Caco-2 (cell line): ENCODE measurements at regions not wholly inside any gene's neighbourhood (a gene's known extent, or its start where the extent isn't known, plus 50 kb on each side); places are given as distances from the start of the nearest gene placed in this dataset.

ENCODE experiments used
- BruUV-seq: library from RNA; stranded (reverse); fragments of 400-500 nt; replicated peaks from 2 replicates; lab custom pipeline; 2021; lab: Mats Ljungman, UMichigan
- CTCF ChIA-PET: fragments of 300-600 bp; sonication (Branson Sonifier 250); formaldehyde crosslinking; loops from one replicate; lab custom pipeline; 2022; ENCODE audit warnings: antibody characterized with exemption; lab: Charles Lee
- POLR2A ChIA-PET: fragments of 300-600 bp; sonication (Branson Sonifier 250); formaldehyde crosslinking; loops from one replicate; lab custom pipeline; 2022; ENCODE audit warnings: antibody characterized with exemption; lab: Charles Lee
- DNase-seq, 2 experiments: peaks; one replicate each; pipeline versions ENCODE4 v3.0.0 to v3.0.0-alpha.2; 2020 to 2022
- H3K27me3 ChIP-seq: replicated peaks from 2 replicates; pipeline ENCODE4 v1.6.0; 2011; ENCODE audit warnings: low read length; ENCODE audit not compliant: control insufficient read depth, insufficient read depth
- H3K36me3 ChIP-seq: 2 replicates; pipeline ENCODE4 v1.5.1; 2011; ENCODE audit warnings: low read length; ENCODE audit not compliant: control insufficient read depth, insufficient read depth
- H3K4me1 ChIP-seq: fragments of 250-450 bp; sonication (Bioruptor Pico); 2 replicates; pipeline ENCODE4 v1.5.1; 2020; ENCODE audit warnings: mild to moderate bottlenecking
- H3K4me3 ChIP-seq: 2 replicates; pipeline ENCODE4 v1.5.1; 2011; ENCODE audit warnings: low read depth, mild to moderate bottlenecking, control low read depth, low read length
- H3K9me3 ChIP-seq: fragments of 250-450 bp; sonication (Bioruptor Pico); 2 replicates; pipeline ENCODE4 v1.5.1; 2020; ENCODE audit warnings: mild to moderate bottlenecking, moderate library complexity
- H3K27ac Mint-ChIP-seq: one replicate; pipeline ENCODE4 v1.8.0; 2022; ENCODE audit warnings: mixed read lengths; ENCODE audit not compliant: unreplicated experiment
- H3K27me3 Mint-ChIP-seq: one replicate; pipeline ENCODE4 v1.8.0; 2022; ENCODE audit warnings: mixed read lengths; ENCODE audit not compliant: insufficient read depth, unreplicated experiment
- H3K36me3 Mint-ChIP-seq: one replicate; pipeline ENCODE4 v1.8.0; 2022; ENCODE audit warnings: mild to moderate bottlenecking, mixed read lengths; ENCODE audit not compliant: insufficient read depth, unreplicated experiment
- H3K4me1 Mint-ChIP-seq: one replicate; pipeline ENCODE4 v1.8.0; 2022; ENCODE audit warnings: low read depth, mixed read lengths; ENCODE audit not compliant: unreplicated experiment
- H3K4me3 Mint-ChIP-seq: one replicate; pipeline ENCODE4 v1.8.0; 2022; ENCODE audit warnings: mild to moderate bottlenecking, moderate library complexity, mixed read lengths; ENCODE audit not compliant: unreplicated experiment
- H3K9me3 Mint-ChIP-seq: one replicate; pipeline ENCODE4 v1.8.0; 2022; ENCODE audit warnings: mixed read lengths; ENCODE audit not compliant: unreplicated experiment
- intact Hi-C: fragments of 100-400 bp; cut with micrococcal nuclease; formaldehyde crosslinking; loops from one replicate; pipeline ENCODE4 v1.10.0; 2022; ENCODE audit not compliant: unreplicated experiment
- TF ChIP-seq, protein P1 (sequence below), 2 experiments: fragments of 200-600 bp in 1 of 2; IDR thresholded peaks; 1 replicate in 1 of 2; 2 replicates in 1 of 2; pipeline versions ENCODE4 v1.5.1 to v1.8.0; 2011 to 2022; ENCODE audit warnings: antibody characterized with exemption in 1 of 2, control low read depth in 1 of 2, inconsistent platforms in 1 of 2, low read depth in 1 of 2, low read length in 1 of 2, mild to moderate bottlenecking in 1 of 2, moderate library complexity in 1 of 2; ENCODE audit not compliant: insufficient read depth in 1 of 2, severe bottlenecking in 1 of 2, unreplicated experiment in 1 of 2

GRCh38 chr1:55831759-55832158 is 616.6 kb upstream of the USP24 start:
- TF ChIP-seq, protein P1, sequence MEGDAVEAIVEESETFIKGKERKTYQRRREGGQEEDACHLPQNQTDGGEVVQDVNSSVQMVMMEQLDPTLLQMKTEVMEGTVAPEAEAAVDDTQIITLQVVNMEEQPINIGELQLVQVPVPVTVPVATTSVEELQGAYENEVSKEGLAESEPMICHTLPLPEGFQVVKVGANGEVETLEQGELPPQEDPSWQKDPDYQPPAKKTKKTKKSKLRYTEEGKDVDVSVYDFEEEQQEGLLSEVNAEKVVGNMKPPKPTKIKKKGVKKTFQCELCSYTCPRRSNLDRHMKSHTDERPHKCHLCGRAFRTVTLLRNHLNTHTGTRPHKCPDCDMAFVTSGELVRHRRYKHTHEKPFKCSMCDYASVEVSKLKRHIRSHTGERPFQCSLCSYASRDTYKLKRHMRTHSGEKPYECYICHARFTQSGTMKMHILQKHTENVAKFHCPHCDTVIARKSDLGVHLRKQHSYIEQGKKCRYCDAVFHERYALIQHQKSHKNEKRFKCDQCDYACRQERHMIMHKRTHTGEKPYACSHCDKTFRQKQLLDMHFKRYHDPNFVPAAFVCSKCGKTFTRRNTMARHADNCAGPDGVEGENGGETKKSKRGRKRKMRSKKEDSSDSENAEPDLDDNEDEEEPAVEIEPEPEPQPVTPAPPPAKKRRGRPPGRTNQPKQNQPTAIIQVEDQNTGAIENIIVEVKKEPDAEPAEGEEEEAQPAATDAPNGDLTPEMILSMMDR (IDR thresholded peaks at IDR 0.05; ENCODE audit: insufficient read depth in 1 of 2, low read depth in 1 of 2, low read length in 1 of 2, severe bottlenecking in 1 of 2, unreplicated experiment in 1 of 2) = no peak
- no peak for DNase-seq
- Histone ChIP-seq H3K4me1 (peaks cover 4% of the 10 kb centered on the region; the same call in 1 of the 2 replicates), H3K36me3 (no peaks in the 10 kb centered on the region), H3K9me3 (no peaks in the 10 kb centered on the region), H3K27me3 (no peaks in the 10 kb centered on the region), H3K4me3 (no peak overlapping the region)
- POLR2A ChIA-PET = no interaction called here
- intact Hi-C loops = no loop called here
- Mint-ChIP-seq H3K4me1 (peaks cover 5% of the 10 kb centered on the region), H3K27ac (no peak overlapping the region), H3K4me3 (no peak overlapping the region), H3K9me3 (no peaks in the 10 kb centered on the region), H3K36me3 (no peaks in the 10 kb centered on the region), H3K27me3 (no peaks in the 10 kb centered on the region)
- CTCF ChIA-PET = no interaction called here
- BruUV-seq = no TSS peak

GRCh38 chr1:55828044-55828443 is 612.9 kb upstream of the USP24 start:
- BruUV-seq = no TSS peak
- POLR2A ChIA-PET = no interaction called here
- intact Hi-C loops = no loop called here
- Mint-ChIP-seq H3K4me1 (peaks cover 14% of the 10 kb centered on the region), H3K4me3 (no peak overlapping the region), H3K9me3 (no peaks in the 10 kb centered on the region), H3K27ac (no peak overlapping the region), H3K27me3 (no peaks in the 10 kb centered on the region), H3K36me3 (no peaks in the 10 kb centered on the region)
- TF ChIP-seq, protein P1 (IDR thresholded peaks at IDR 0.05; ENCODE audit: insufficient read depth in 1 of 2, low read depth in 1 of 2, low read length in 1 of 2, severe bottlenecking in 1 of 2, unreplicated experiment in 1 of 2) = no peak
- DNase-seq = no peak
- CTCF ChIA-PET = no interaction called here
- Histone ChIP-seq H3K36me3 (no peaks in the 10 kb centered on the region), H3K9me3 (no peaks in the 10 kb centered on the region), H3K4me1 (peaks cover 21% of the 10 kb centered on the region), H3K4me3 (no peak overlapping the region), H3K27me3 (no peaks in the 10 kb centered on the region)

GRCh38 chr1:55827350-55827749 is 612.2 kb upstream of the USP24 start:
- intact Hi-C loops = no loop called here
- no peaks in the 10 kb centered on the region for H3K27me3 ChIP-seq
- no peaks in the 10 kb centered on the region for H3K36me3 ChIP-seq
- H3K27ac Mint-ChIP-seq = no peak overlapping the region
- peaks cover 26% of the 10 kb centered on the region for H3K4me1 ChIP-seq
- POLR2A ChIA-PET = no interaction called here
- H3K27me3 Mint-ChIP-seq = no peaks in the 10 kb centered on the region
- H3K9me3 Mint-ChIP-seq = no peaks in the 10 kb centered on the region
- CTCF ChIA-PET = no interaction called here
- no peak for DNase-seq
- BruUV-seq = no TSS peak
- no peaks in the 10 kb centered on the region for H3K36me3 Mint-ChIP-seq
- TF ChIP-seq, protein P1 (IDR thresholded peaks at IDR 0.05; ENCODE audit: insufficient read depth in 1 of 2, low read depth in 1 of 2, low read length in 1 of 2, severe bottlenecking in 1 of 2, unreplicated experiment in 1 of 2) = no peak
- peaks cover 21% of the 10 kb centered on the region for H3K4me1 Mint-ChIP-seq
- H3K4me3 ChIP-seq = no peak overlapping the region
- no peak overlapping the region for H3K4me3 Mint-ChIP-seq
- H3K9me3 ChIP-seq = no peaks in the 10 kb centered on the region
